Keratinocyte (primary cell): ENCODE measurements at regions not wholly inside any gene's neighbourhood (a gene's known extent, or its start where the extent isn't known, plus 50 kb on each side); places are given as distances from the start of the nearest gene placed in this dataset.

Experiments used
- DNase-seq: peaks from one replicate; pipeline ENCODE4 v3.0.0-alpha.2; 2011; ENCODE audit warnings: low read depth, missing footprints, low spot score
- FAIRE-seq: peaks from 2 replicates; lab custom pipeline; 2011; peaks lifted over from hg19 to GRCh38; lab: Jason Lieb, UNC
- H2AFZ ChIP-seq: 2 replicates; pipeline ENCODE4 v1.6.0; 2012; ENCODE audit warnings: low read length, control low read depth, inconsistent platforms; ENCODE audit not compliant: control insufficient read depth
- H3K27ac ChIP-seq: 2 replicates; pipeline ENCODE4 v1.5.1; 2011; ENCODE audit warnings: low read length; ENCODE audit not compliant: control insufficient read depth, insufficient read depth
- H3K27me3 ChIP-seq: 3 replicates; pipeline ENCODE4 v1.6.0; 2011; ENCODE audit warnings: low read length; ENCODE audit not compliant: control insufficient read depth, insufficient read depth; ENCODE audit errors: extremely low read depth
- H3K36me3 ChIP-seq, 2 experiments: 2 replicates in 1 of 2; 3 replicates in 1 of 2; pipeline ENCODE4 v1.5.1; 2011; ENCODE audit warnings: low read length in 2 of 2, mild to moderate bottlenecking in 1 of 2; ENCODE audit not compliant: control insufficient read depth in 2 of 2, insufficient read depth in 2 of 2; ENCODE audit errors: extremely low read depth in 1 of 2
- H3K4me1 ChIP-seq: 3 replicates; pipeline ENCODE4 v1.5.1; 2011; ENCODE audit warnings: low read length; ENCODE audit not compliant: control insufficient read depth, insufficient read depth; ENCODE audit errors: extremely low read depth
- H3K4me2 ChIP-seq: 3 replicates; pipeline ENCODE4 v1.6.0; 2011; ENCODE audit warnings: low read depth, low read length; ENCODE audit not compliant: control insufficient read depth, insufficient read depth; ENCODE audit errors: extremely low read depth
- H3K4me3 ChIP-seq, 3 experiments: fragments of 200-600 bp in 1 of 3; sonication (generic) in 1 of 3; 2 replicates in 2 of 3; 3 replicates in 1 of 3; pipeline ENCODE4 v1.5.1; 2011 to 2016; ENCODE audit warnings: low read length in 3 of 3, mild to moderate bottlenecking in 3 of 3, control low read depth in 2 of 3, inconsistent platforms in 1 of 3, low read depth in 1 of 3, mixed read lengths in 1 of 3, mixed run types in 1 of 3, moderate library complexity in 1 of 3; ENCODE audit not compliant: control insufficient read depth in 2 of 3, insufficient read depth in 2 of 3; ENCODE audit errors: extremely low read depth in 1 of 3
- H3K79me2 ChIP-seq: 2 replicates; pipeline ENCODE4 v1.6.0; 2012; ENCODE audit warnings: low read length; ENCODE audit not compliant: control insufficient read depth, insufficient read depth
- H3K9ac ChIP-seq: 3 replicates; pipeline ENCODE4 v1.6.0; 2011; ENCODE audit warnings: low read length; ENCODE audit not compliant: control insufficient read depth, insufficient read depth; ENCODE audit errors: extremely low read depth
- H3K9me1 ChIP-seq: 3 replicates; pipeline ENCODE4 v1.6.0; 2011; ENCODE audit warnings: low read length; ENCODE audit not compliant: control insufficient read depth, insufficient read depth; ENCODE audit errors: extremely low read depth
- H3K9me3 ChIP-seq: 2 replicates; pipeline ENCODE4 v1.5.1; 2012; ENCODE audit warnings: low read depth, low read length; ENCODE audit not compliant: control insufficient read depth
- H4K20me1 ChIP-seq: 3 replicates; pipeline ENCODE4 v1.6.0; 2011; ENCODE audit warnings: low read length; ENCODE audit not compliant: control insufficient read depth, insufficient read depth; ENCODE audit errors: extremely low read depth
- EZH2 ChIP-seq: IDR thresholded peaks from one replicate; pipeline ENCODE4 v1.6.1; 2012; ENCODE audit warnings: inconsistent platforms, mild to moderate bottlenecking, low read length, moderate library complexity
- dilution Hi-C: fragments of 300-500 bp; cut with MboI; formaldehyde crosslinking; loops from one replicate; pipeline ENCODE4 v1.7.0; 2020; ENCODE audit warnings: low sequenced_read_pairs; ENCODE audit not compliant: extremely low pct_ligation_motif_present
- TF ChIP-seq, protein P1 (sequence below), 3 experiments: IDR thresholded peaks in 1 of 3; conservative IDR thresholded peaks in 1 of 3; optimal IDR thresholded peaks in 1 of 3; 2 replicates in 2 of 3; 3 replicates in 1 of 3; pipeline versions ENCODE3 to v1.5.1; 2011; ENCODE audit warnings: low read length in 3 of 3, mild to moderate bottlenecking in 3 of 3, moderate library complexity in 2 of 3, control low read depth in 1 of 3, inconsistent platforms in 1 of 3; ENCODE audit not compliant: insufficient read depth in 2 of 3; ENCODE audit errors: extremely low read depth in 1 of 3

GRCh38 chr11:28512143-28512756, 404.1 kb downstream of the METTL15 start:
- TF ChIP-seq, protein P1, sequence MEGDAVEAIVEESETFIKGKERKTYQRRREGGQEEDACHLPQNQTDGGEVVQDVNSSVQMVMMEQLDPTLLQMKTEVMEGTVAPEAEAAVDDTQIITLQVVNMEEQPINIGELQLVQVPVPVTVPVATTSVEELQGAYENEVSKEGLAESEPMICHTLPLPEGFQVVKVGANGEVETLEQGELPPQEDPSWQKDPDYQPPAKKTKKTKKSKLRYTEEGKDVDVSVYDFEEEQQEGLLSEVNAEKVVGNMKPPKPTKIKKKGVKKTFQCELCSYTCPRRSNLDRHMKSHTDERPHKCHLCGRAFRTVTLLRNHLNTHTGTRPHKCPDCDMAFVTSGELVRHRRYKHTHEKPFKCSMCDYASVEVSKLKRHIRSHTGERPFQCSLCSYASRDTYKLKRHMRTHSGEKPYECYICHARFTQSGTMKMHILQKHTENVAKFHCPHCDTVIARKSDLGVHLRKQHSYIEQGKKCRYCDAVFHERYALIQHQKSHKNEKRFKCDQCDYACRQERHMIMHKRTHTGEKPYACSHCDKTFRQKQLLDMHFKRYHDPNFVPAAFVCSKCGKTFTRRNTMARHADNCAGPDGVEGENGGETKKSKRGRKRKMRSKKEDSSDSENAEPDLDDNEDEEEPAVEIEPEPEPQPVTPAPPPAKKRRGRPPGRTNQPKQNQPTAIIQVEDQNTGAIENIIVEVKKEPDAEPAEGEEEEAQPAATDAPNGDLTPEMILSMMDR (optimal IDR thresholded peaks at IDR 0.05 in 1 of 3, IDR thresholded peaks at IDR 0.05 in 1 of 3, conservative IDR thresholded peaks at IDR 0.05 in 1 of 3; ENCODE audit: extremely low read depth in 1 of 3, insufficient read depth in 2 of 3, low read length in 3 of 3), result no peak
- no peak for TF ChIP-seq EZH2
- dilution Hi-C loops, result no loop called here
- no peak for FAIRE-seq

DNA sequence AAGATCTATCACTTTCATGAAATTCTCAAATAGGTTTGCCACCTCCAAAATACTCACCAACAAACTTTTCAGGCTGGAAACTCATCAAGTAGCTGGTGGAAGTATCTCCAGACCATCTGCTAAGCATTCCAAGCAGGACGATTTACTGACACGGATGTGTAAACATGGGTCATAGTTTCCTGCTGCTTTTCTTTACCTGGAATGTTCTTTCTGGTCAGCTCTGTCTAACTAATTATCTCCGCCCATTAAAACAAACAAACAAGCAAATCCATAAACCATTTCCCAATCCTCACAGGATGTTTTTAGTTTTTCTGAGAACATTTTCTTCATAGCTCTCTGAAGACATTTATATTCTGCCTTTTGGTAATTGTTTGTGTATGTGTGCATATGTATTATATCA, 397.0 kb downstream of the METTL15 start:
- H3K4me2 ChIP-seq, result no peak overlapping the region
- no peak overlapping the region for H2AFZ ChIP-seq
- no peak for TF ChIP-seq EZH2
- TF ChIP-seq, protein P1 (optimal IDR thresholded peaks at IDR 0.05 in 1 of 3, IDR thresholded peaks at IDR 0.05 in 1 of 3, conservative IDR thresholded peaks at IDR 0.05 in 1 of 3; ENCODE audit: extremely low read depth in 1 of 3, insufficient read depth in 2 of 3, low read length in 3 of 3), result no peak
- H3K4me3 ChIP-seq, result no peak overlapping the region
- no peaks in the 10 kb centered on the region for H3K4me1 ChIP-seq
- no peaks in the 10 kb centered on the region for H3K27me3 ChIP-seq
- FAIRE-seq (no peak), DNase-seq (no peak)
- H3K36me3 ChIP-seq, result no peaks in the 10 kb centered on the region
- no peaks in the 10 kb centered on the region for H4K20me1 ChIP-seq
- dilution Hi-C loops, result no loop called here
- H3K79me2 ChIP-seq, result no peaks in the 10 kb centered on the region
- no peak overlapping the region for H3K9ac ChIP-seq
- no peak overlapping the region for H3K27ac ChIP-seq
- H3K9me3 ChIP-seq, result no peaks in the 10 kb centered on the region
- H3K9me1 ChIP-seq, result no peaks in the 10 kb centered on the region

More at GRCh38 chr11:28512143-28512756, 404.1 kb downstream of the METTL15 start:
- Histone ChIP-seq H3K79me2 (no peaks in the 10 kb centered on the region), H3K9ac (no peak overlapping the region), H3K27me3 (no peaks in the 10 kb centered on the region), H3K4me3 (no peak overlapping the region), H3K9me1 (no peaks in the 10 kb centered on the region), H3K36me3 (no peaks in the 10 kb centered on the region), H4K20me1 (no peaks in the 10 kb centered on the region), H3K9me3 (no peaks in the 10 kb centered on the region), H3K4me2 (no peak overlapping the region), H2AFZ (no peak overlapping the region), H3K4me1 (no peaks in the 10 kb centered on the region), H3K27ac (no peak overlapping the region)
- DNase-seq, result no peak
